ENCODE measurements at regions not wholly inside any gene's neighbourhood (a gene's known extent, or its start where the extent isn't known, plus 50 kb on each side); places are given as distances from the start of the nearest gene placed in this dataset.
A peak's percentile ranks its signal among the peaks of the same experiment; 100 is the strongest.
"Not testable (repeated sequence)": the region's sequence is repeated elsewhere in the genome, so short reads cannot be mapped to it uniquely, and the experiment has no call there.

- DNase-seq (ENCODE audit: extremely low read depth in 1 of 11, low read depth in 9 of 11, low spot score in 4 of 11): peak in 4 of 11 donors; percentile 26 to 61 (median 58)
These were observed 238.8 kb downstream of the DMAC1 start for GRCh38 chr9:7560669-7561305.

GRCh38 chr9:7554699-7555098, 244.9 kb downstream of the DMAC1 start:
- DNase-seq (ENCODE audit: extremely low read depth in 1 of 11, low read depth in 9 of 11, low spot score in 4 of 11): no peak

GRCh38 chr9:7552706-7553105, 246.9 kb downstream of the DMAC1 start:
- not testable (repeated sequence) for DNase-seq (ENCODE audit: extremely low read depth in 1 of 11, low read depth in 9 of 11, low spot score in 4 of 11)

- DNase-seq (ENCODE audit: extremely low read depth in 1 of 11, low read depth in 9 of 11, low spot score in 4 of 11): peak in 7 of 11 donors; percentile 25 to 58 (median 39)
These were observed 250.3 kb downstream of the DMAC1 start for GRCh38 chr9:7549249-7549648.

GRCh38 chr9:7546261-7546660, 253.3 kb downstream of the DMAC1 start:
- DNase-seq (ENCODE audit: extremely low read depth in 1 of 11, low read depth in 9 of 11, low spot score in 4 of 11): no peak

- DNase-seq (ENCODE audit: extremely low read depth in 1 of 11, low read depth in 9 of 11, low spot score in 4 of 11): no peak
These were observed 254.0 kb downstream of the DMAC1 start for GRCh38 chr9:7545371-7546165.

- DNase-seq (ENCODE audit: extremely low read depth in 1 of 11, low read depth in 9 of 11, low spot score in 4 of 11): no peak
These were observed 256.9 kb downstream of the DMAC1 start for GRCh38 chr9:7542693-7543092.

- no peak for DNase-seq (ENCODE audit: extremely low read depth in 1 of 11, low read depth in 9 of 11, low spot score in 4 of 11)
These were observed 257.5 kb downstream of the DMAC1 start for GRCh38 chr9:7542126-7542525.

GRCh38 chr9:7536310-7536939, 263.2 kb downstream of the DMAC1 start:
- DNase-seq (ENCODE audit: extremely low read depth in 1 of 11, low read depth in 9 of 11, low spot score in 4 of 11): no peak

GRCh38 chr9:7534211-7534935, 265.2 kb downstream of the DMAC1 start:
- DNase-seq (ENCODE audit: extremely low read depth in 1 of 11, low read depth in 9 of 11, low spot score in 4 of 11): no peak

GRCh38 chr9:7533376-7534090, 266.0 kb downstream of the DMAC1 start:
- DNase-seq (ENCODE audit: extremely low read depth in 1 of 11, low read depth in 9 of 11, low spot score in 4 of 11): no peak

- DNase-seq (ENCODE audit: extremely low read depth in 1 of 11, low read depth in 9 of 11, low spot score in 4 of 11): no peak
These were observed 276.0 kb downstream of the DMAC1 start for GRCh38 chr9:7523426-7524043.

GRCh38 chr9:7520396-7520795, 279.2 kb downstream of the DMAC1 start:
- no peak for DNase-seq (ENCODE audit: extremely low read depth in 1 of 11, low read depth in 9 of 11, low spot score in 4 of 11)

GRCh38 chr9:7516376-7516775, 283.2 kb downstream of the DMAC1 start:
- no peak for DNase-seq (ENCODE audit: extremely low read depth in 1 of 11, low read depth in 9 of 11, low spot score in 4 of 11)

- no peak for DNase-seq (ENCODE audit: extremely low read depth in 1 of 11, low read depth in 9 of 11, low spot score in 4 of 11)
These were observed 289.4 kb downstream of the DMAC1 start for GRCh38 chr9:7510199-7510598.

GRCh38 chr9:7509576-7510145, 289.9 kb downstream of the DMAC1 start:
- no peak for DNase-seq (ENCODE audit: extremely low read depth in 1 of 11, low read depth in 9 of 11, low spot score in 4 of 11)

GRCh38 chr9:7508516-7508915, 291.1 kb downstream of the DMAC1 start:
- DNase-seq (ENCODE audit: extremely low read depth in 1 of 11, low read depth in 9 of 11, low spot score in 4 of 11): no peak

- no peak for DNase-seq (ENCODE audit: extremely low read depth in 1 of 11, low read depth in 9 of 11, low spot score in 4 of 11)
These were observed 291.9 kb downstream of the DMAC1 start for GRCh38 chr9:7507566-7508270.

Data from renal cortex interstitium (tissue), 11 donors.